CD4-positive, alpha-beta T cell treated with Interleukin-6 at 100 ng/mL for 8 hours (primary cell): ENCODE measurements at regions not wholly inside any gene's neighbourhood (a gene's known extent, or its start where the extent isn't known, plus 50 kb on each side); places are given as distances from the start of the nearest gene placed in this dataset.

Source experiments
- DNase-seq: peaks from one replicate; pipeline ENCODE4 v3.0.0-alpha.2; 2020; ENCODE audit warnings: mixed read lengths, low spot score

GRCh38 chr18:77754475-77755044 is 504.9 kb downstream of the GALR1 start:
- no peak for DNase-seq

GRCh38 chr18:77755187-77755586 is 505.5 kb downstream of the GALR1 start:
- no peak for DNase-seq

- DNase-seq, result no peak
These were observed 511.7 kb downstream of the GALR1 start for GRCh38 chr18:77761332-77761731.

GRCh38 chr18:77762014-77762413 is 512.4 kb downstream of the GALR1 start:
- no peak for DNase-seq

GRCh38 chr18:77762642-77763041 is 513.0 kb downstream of the GALR1 start:
- no peak for DNase-seq

GRCh38 chr18:77763530-77764145 is 514.0 kb downstream of the GALR1 start:
- DNase-seq, result no peak

- no peak for DNase-seq
These were observed 515.8 kb downstream of the GALR1 start for GRCh38 chr18:77765468-77765867.

- no peak for DNase-seq
These were observed 516.8 kb downstream of the GALR1 start for GRCh38 chr18:77766421-77766820.

GRCh38 chr18:77772177-77772576 is 522.5 kb downstream of the GALR1 start:
- DNase-seq, result no peak

GRCh38 chr18:77776104-77776503 is 526.5 kb downstream of the GALR1 start:
- no peak for DNase-seq

GRCh38 chr18:77777163-77777562 is 527.5 kb downstream of the GALR1 start:
- no peak for DNase-seq

- DNase-seq, result no peak
These were observed 535.2 kb downstream of the GALR1 start for GRCh38 chr18:77784759-77785379.

GRCh38 chr18:77785415-77785975 is 535.8 kb downstream of the GALR1 start:
- no peak for DNase-seq

GRCh38 chr18:77803024-77803423 is 553.4 kb downstream of the GALR1 start:
- DNase-seq, result no peak

GRCh38 chr18:77804382-77804781 is 554.7 kb downstream of the GALR1 start:
- DNase-seq, result no peak

- no peak for DNase-seq
These were observed 558.0 kb downstream of the GALR1 start for GRCh38 chr18:77807650-77808049.

- no peak for DNase-seq
These were observed 561.9 kb downstream of the GALR1 start for GRCh38 chr18:77811503-77811902.

- DNase-seq, result no peak
These were observed 566.2 kb downstream of the GALR1 start for GRCh38 chr18:77815666-77816338.

- no peak for DNase-seq
These were observed 568.7 kb downstream of the GALR1 start for GRCh38 chr18:77818328-77818727.

- no peak for DNase-seq
These were observed 570.8 kb downstream of the GALR1 start for GRCh38 chr18:77820472-77820871.

GRCh38 chr18:77821892-77822291 is 572.2 kb downstream of the GALR1 start:
- no peak for DNase-seq

GRCh38 chr18:77822632-77823031 is 573.0 kb downstream of the GALR1 start:
- DNase-seq, result no peak

GRCh38 chr18:77833807-77834206 is 584.2 kb downstream of the GALR1 start:
- DNase-seq, result no peak
